ENCODE measurements at regions not wholly inside any gene's neighbourhood (a gene's known extent, or its start where the extent isn't known, plus 50 kb on each side); places are given as distances from the start of the nearest gene placed in this dataset.

DNA sequence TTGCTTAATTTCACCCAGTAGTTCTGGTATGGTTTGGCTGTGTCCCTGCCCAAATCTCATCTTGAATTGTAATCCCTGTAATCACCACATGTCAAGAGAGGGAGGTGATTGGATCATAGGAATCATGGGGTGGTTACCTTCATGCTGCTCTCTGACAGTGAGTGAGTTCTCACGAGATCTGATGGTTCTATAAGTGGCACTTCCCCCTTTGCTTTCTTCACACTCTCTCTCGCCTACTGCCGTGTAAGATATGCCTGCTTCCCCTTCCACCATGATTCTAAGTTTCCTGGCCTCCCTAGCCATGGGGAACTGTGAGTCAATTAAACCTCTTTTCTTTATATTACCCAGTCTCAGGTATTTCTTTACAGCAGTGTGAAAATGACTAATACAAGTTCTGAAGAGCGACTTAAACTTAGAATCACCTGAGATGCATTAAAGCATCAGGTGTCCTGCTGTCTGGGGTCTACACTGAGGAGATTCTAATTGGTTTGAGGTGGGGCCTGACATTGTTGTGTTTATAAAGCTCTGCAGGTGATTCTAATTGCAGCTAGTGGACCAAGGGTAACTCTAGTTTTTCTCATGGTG is 82.1 kb upstream of the DTNBP1 start:
- TF ChIP-seq, protein P1, sequence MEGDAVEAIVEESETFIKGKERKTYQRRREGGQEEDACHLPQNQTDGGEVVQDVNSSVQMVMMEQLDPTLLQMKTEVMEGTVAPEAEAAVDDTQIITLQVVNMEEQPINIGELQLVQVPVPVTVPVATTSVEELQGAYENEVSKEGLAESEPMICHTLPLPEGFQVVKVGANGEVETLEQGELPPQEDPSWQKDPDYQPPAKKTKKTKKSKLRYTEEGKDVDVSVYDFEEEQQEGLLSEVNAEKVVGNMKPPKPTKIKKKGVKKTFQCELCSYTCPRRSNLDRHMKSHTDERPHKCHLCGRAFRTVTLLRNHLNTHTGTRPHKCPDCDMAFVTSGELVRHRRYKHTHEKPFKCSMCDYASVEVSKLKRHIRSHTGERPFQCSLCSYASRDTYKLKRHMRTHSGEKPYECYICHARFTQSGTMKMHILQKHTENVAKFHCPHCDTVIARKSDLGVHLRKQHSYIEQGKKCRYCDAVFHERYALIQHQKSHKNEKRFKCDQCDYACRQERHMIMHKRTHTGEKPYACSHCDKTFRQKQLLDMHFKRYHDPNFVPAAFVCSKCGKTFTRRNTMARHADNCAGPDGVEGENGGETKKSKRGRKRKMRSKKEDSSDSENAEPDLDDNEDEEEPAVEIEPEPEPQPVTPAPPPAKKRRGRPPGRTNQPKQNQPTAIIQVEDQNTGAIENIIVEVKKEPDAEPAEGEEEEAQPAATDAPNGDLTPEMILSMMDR (IDR thresholded peaks at IDR 0.05): no peak
- no peak for TF ChIP-seq POLR2A (IDR thresholded peaks at IDR 0.05)

All from body of pancreas (tissue), 4 donors.